Body of pancreas (tissue), 4 donors: ENCODE measurements at regions not wholly inside any gene's neighbourhood (a gene's known extent, or its start where the extent isn't known, plus 50 kb on each side); places are given as distances from the start of the nearest gene placed in this dataset.
"Not testable (repeated sequence)": the region's sequence is repeated elsewhere in the genome, so short reads cannot be mapped to it uniquely, and the experiment has no call there.

Experiments
- POLR2A ChIP-seq, 3 donors: fragments of 450-650 bp; IDR thresholded peaks; one replicate each; pipeline ENCODE4 v1.6.1; 2016; ENCODE audit warnings: antibody characterized with exemption in 3 of 3, mild to moderate bottlenecking in 2 of 3
- TF ChIP-seq, protein P1 (sequence below), 7 experiments: fragments of 450-650 bp in 4 of 7; fragments of 200-600 bp in 3 of 7; sonication (generic) in 3 of 7; IDR thresholded peaks; one replicate each; pipeline ENCODE4 v1.5.1; 2016 to 2019; ENCODE audit warnings: antibody characterized with exemption in 7 of 7

DNA sequence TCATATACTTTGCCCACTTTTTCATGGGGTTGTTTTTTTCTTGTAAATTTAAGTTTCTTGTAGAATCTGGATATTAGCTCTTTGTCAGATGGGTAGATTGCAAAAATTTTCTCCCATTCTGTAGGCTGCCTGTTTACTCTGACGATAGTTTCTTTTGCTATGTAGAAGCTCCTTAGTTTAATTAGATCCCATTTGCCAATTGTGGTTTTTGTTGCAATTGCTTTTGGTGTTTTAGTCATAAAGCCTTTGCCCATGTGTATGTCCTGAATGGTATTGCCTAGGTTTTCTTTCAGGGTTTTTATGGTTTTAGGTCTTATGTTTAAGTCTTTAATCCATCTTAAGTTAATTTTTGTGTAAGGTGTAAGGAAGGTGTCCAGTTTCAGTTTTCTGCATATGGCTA lies 276.0 kb upstream of the COL3A1 start:
- TF ChIP-seq, protein P1, sequence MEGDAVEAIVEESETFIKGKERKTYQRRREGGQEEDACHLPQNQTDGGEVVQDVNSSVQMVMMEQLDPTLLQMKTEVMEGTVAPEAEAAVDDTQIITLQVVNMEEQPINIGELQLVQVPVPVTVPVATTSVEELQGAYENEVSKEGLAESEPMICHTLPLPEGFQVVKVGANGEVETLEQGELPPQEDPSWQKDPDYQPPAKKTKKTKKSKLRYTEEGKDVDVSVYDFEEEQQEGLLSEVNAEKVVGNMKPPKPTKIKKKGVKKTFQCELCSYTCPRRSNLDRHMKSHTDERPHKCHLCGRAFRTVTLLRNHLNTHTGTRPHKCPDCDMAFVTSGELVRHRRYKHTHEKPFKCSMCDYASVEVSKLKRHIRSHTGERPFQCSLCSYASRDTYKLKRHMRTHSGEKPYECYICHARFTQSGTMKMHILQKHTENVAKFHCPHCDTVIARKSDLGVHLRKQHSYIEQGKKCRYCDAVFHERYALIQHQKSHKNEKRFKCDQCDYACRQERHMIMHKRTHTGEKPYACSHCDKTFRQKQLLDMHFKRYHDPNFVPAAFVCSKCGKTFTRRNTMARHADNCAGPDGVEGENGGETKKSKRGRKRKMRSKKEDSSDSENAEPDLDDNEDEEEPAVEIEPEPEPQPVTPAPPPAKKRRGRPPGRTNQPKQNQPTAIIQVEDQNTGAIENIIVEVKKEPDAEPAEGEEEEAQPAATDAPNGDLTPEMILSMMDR (IDR thresholded peaks at IDR 0.05): not testable (repeated sequence)
- TF ChIP-seq POLR2A (IDR thresholded peaks at IDR 0.05): not testable (repeated sequence)
